ENCODE measurements at regions not wholly inside any gene's neighbourhood (a gene's known extent, or its start where the extent isn't known, plus 50 kb on each side); places are given as distances from the start of the nearest gene placed in this dataset.

DNA sequence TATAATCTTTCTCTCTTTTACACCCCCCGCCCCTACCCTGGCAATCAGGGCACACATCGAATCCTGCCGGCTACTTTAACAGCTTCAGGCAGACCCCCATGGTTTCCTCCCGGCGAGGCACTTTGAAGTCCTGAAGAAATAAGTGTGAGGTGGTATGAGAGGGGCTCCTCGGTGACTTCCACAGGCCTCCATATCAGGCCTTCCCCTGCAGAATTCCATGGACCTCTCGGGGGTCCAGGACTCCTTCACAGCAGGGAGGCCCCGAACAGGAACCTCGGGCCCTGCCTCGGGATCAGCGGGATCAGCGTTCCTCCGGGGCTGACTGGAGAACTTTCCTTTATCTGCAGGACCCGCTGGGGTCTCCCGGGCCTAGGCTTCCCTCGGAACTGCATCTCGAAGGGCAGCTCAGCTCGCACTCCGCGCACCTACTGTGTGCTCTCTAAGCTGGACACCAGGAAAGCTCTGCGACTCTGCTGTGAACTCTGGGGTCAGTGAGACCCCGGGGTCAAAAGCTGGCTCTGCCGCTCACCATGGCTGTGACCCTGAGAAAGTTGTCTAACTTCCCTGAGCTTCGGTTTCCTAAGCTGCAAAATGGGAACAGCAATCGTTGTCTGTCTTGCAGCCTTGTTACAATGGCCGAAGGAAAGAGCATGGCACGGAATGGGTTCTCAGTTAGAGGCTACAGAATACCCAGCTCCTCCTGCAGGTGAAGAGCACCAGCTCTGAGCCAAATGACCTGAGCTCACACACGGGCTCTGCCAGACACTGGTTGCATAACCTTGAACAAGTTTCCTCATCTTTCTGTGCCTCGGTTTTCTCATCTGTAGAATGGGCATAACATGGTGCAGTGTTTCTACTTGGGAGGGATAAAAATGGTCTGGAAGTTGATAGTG lies 97.4 kb upstream of the ID2 start:
- Histone ChIP-seq H3K4me1 (ENCODE audit: control insufficient read depth, insufficient read depth, low read length, poor library complexity, severe bottlenecking) (peaks cover 5% of the 10 kb centered on the region), H3K36me3 (ENCODE audit: control insufficient read depth, insufficient read depth, low read length) (no peaks in the 10 kb centered on the region), H3K27me3 (replicated peaks; ENCODE audit: control insufficient read depth, insufficient read depth, low read length, poor library complexity, severe bottlenecking) (no peaks in the 10 kb centered on the region), H3K4me3 (ENCODE audit: insufficient read depth, low read depth, low read length, poor library complexity, severe bottlenecking) (no peak overlapping the region), H3K9me3 (ENCODE audit: control insufficient read depth, low read length) (no peaks in the 10 kb centered on the region), H3K27ac (ENCODE audit: insufficient read depth, low read length, poor library complexity, severe bottlenecking) (no peak overlapping the region)
- DNase-seq: no peak

DNA sequence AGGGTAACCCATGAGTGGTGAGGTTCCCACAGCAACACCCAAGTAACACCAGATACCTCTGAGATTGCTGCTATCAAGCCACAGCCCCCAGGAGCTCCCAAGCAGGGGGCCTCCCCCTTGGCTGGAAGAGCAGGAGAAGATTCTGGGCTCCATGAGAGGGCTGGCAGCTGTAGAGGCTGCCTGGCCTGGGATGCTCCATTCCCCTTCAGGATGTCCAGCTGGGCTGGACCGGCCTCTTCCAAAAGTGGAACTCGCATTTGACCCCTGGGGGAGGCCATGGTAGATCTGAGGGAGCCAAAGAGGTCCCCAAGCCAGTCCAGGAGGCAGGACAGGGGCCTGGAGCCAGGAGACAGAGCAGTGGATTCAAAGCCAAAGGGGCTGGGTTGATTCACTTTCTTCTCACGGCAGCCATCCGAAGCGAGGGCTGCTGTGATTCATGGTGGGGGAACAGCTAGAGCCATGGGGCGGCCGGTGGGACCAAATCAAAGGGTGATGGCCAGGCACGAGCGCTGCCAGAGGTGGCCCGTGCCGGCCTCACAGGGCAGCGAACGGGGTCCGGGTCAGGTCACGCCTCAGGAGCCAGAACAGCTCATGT lies 95.3 kb upstream of the ID2 start:
- H3K4me3 ChIP-seq (ENCODE audit: insufficient read depth, low read depth, low read length, poor library complexity, severe bottlenecking): no peak overlapping the region
- no peaks in the 10 kb centered on the region for H3K36me3 ChIP-seq (ENCODE audit: control insufficient read depth, insufficient read depth, low read length)
- peaks cover 5% of the 10 kb centered on the region for H3K4me1 ChIP-seq (ENCODE audit: control insufficient read depth, insufficient read depth, low read length, poor library complexity, severe bottlenecking)
- no peak overlapping the region for H3K27ac ChIP-seq (ENCODE audit: insufficient read depth, low read length, poor library complexity, severe bottlenecking)
- no peaks in the 10 kb centered on the region for H3K27me3 ChIP-seq (replicated peaks; ENCODE audit: control insufficient read depth, insufficient read depth, low read length, poor library complexity, severe bottlenecking)
- no peaks in the 10 kb centered on the region for H3K9me3 ChIP-seq (ENCODE audit: control insufficient read depth, low read length)
- DNase-seq: no peak

DNA sequence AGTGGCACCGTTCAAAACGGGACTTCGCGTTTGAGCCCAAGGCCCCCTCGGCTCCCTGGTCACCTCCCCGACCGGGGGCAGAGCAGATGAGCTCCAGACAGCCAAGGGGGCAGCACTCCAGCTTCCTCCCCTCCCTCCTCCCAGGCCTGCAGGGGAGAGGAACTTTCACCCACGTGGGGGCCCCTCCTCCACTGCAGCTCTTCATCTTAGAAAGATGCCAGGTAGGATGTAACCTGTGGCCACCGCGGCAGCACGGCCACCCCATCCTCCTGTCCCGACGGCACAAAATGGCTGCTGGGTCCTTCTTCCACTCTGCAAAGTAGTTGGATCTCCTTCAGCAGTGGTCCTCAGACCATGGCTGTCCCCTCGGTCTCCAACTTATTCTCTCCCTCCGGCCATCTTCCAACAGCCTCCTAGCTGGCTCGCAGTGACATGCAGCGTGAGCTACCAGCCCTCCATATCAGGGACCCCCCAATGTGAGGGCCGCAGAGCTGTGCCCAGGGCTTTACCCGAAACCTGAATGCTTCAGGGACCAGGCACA lies 94.5 kb upstream of the ID2 start:
- H3K9me3 ChIP-seq (ENCODE audit: control insufficient read depth, low read length): no peaks in the 10 kb centered on the region
- H3K4me1 ChIP-seq (ENCODE audit: control insufficient read depth, insufficient read depth, low read length, poor library complexity, severe bottlenecking): peaks cover 5% of the 10 kb centered on the region
- H3K27me3 ChIP-seq (replicated peaks; ENCODE audit: control insufficient read depth, insufficient read depth, low read length, poor library complexity, severe bottlenecking): no peaks in the 10 kb centered on the region
- H3K27ac ChIP-seq (ENCODE audit: insufficient read depth, low read length, poor library complexity, severe bottlenecking): no peak overlapping the region
- DNase-seq: no peak
- no peaks in the 10 kb centered on the region for H3K36me3 ChIP-seq (ENCODE audit: control insufficient read depth, insufficient read depth, low read length)
- no peak overlapping the region for H3K4me3 ChIP-seq (ENCODE audit: insufficient read depth, low read depth, low read length, poor library complexity, severe bottlenecking)

DNA sequence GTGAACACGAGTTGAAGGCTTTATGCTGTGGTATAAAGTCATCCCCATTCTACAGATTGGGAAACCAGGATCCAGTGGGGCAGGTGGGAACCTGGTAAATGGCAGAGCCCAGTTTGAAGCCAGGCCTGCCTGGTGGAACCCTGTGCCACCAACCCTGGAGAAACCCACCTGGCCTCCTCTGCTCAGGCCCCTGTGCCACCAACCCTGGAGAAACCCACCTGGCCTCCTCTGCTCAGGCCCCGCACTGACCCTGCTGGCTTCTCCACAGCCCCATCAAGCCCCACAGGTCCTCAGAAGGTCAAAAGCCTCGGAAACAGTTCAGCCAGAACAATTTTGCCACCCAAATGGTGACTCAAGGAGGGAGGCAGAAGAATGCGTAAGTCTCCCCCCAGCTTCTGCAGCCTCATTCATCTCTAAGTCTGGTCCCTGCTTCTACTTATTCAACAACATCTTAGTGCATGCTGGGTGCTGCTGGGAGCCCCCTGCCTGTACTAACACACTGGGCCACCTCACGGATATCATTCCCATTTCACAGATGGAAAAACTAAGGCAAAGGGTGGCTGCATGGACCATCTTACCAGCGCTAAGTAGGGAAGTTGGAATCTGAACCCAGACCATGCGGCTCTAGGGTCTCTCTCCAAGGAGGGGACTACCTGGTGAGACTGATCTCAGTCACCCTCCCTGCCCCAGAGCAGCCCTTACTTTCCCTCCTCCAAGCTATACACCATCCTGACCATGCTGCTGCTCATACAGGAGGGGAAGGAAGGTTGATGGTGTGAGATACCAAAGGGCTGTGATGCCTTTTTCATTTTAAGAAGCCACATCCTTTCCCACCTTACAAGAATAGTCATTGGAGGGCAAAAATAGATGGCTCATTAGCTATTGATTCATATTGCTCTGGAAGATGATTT lies 93.7 kb upstream of the ID2 start:
- Histone ChIP-seq H3K27me3 (replicated peaks; ENCODE audit: control insufficient read depth, insufficient read depth, low read length, poor library complexity, severe bottlenecking) (no peaks in the 10 kb centered on the region), H3K36me3 (ENCODE audit: control insufficient read depth, insufficient read depth, low read length) (no peaks in the 10 kb centered on the region), H3K27ac (ENCODE audit: insufficient read depth, low read length, poor library complexity, severe bottlenecking) (no peak overlapping the region), H3K4me3 (ENCODE audit: insufficient read depth, low read depth, low read length, poor library complexity, severe bottlenecking) (no peak overlapping the region), H3K9me3 (ENCODE audit: control insufficient read depth, low read length) (no peaks in the 10 kb centered on the region), H3K4me1 (ENCODE audit: control insufficient read depth, insufficient read depth, low read length, poor library complexity, severe bottlenecking) (peaks cover 5% of the 10 kb centered on the region)
- DNase-seq: no peak

DNA sequence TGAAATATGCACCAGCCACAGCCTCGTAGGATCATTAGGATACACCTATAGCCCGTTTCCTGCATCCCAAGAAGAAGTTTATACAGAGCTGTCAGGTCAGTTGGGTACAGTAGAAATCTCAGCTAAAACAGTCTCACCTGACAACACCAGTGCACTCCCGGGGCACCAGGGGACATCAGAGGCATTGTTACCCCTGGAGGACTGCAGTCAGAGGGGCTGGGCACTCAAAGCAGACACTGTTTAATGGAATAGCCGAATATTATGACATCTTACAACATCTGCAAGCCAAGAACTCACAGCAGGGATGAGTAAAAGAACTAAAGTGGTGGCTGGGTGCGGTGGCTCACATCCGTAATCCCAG lies 93.0 kb upstream of the ID2 start:
- Histone ChIP-seq H3K27ac (ENCODE audit: insufficient read depth, low read length, poor library complexity, severe bottlenecking) (no peak overlapping the region), H3K9me3 (ENCODE audit: control insufficient read depth, low read length) (no peaks in the 10 kb centered on the region), H3K4me1 (ENCODE audit: control insufficient read depth, insufficient read depth, low read length, poor library complexity, severe bottlenecking) (peaks cover 5% of the 10 kb centered on the region), H3K27me3 (replicated peaks; ENCODE audit: control insufficient read depth, insufficient read depth, low read length, poor library complexity, severe bottlenecking) (no peaks in the 10 kb centered on the region), H3K4me3 (ENCODE audit: insufficient read depth, low read depth, low read length, poor library complexity, severe bottlenecking) (no peak overlapping the region), H3K36me3 (ENCODE audit: control insufficient read depth, insufficient read depth, low read length) (no peaks in the 10 kb centered on the region)
- no peak for DNase-seq

DNA sequence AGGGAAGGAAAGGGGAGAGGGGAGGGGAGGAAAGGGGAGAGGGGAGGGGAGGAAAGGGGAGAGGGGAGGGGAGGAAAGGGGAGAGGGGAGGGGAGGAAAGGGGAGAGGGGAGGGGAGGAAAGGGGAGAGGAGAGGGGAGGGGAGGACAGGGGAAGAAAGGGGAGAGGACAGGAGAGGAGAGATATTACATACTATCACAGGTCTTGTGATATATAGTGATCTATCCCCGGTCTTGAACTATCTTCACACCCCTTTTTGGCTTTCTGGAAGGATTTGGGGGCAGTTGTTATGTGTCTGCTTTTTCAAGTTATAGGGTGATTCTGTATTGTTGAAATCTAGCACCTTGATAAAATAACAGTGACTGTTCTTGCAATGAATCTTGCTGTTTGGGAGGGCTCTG lies 92.1 kb upstream of the ID2 start:
- no peaks in the 10 kb centered on the region for H3K36me3 ChIP-seq (ENCODE audit: control insufficient read depth, insufficient read depth, low read length)
- no peak for DNase-seq
- H3K4me1 ChIP-seq (ENCODE audit: control insufficient read depth, insufficient read depth, low read length, poor library complexity, severe bottlenecking): peaks cover 5% of the 10 kb centered on the region
- H3K9me3 ChIP-seq (ENCODE audit: control insufficient read depth, low read length): no peaks in the 10 kb centered on the region
- no peak overlapping the region for H3K4me3 ChIP-seq (ENCODE audit: insufficient read depth, low read depth, low read length, poor library complexity, severe bottlenecking)
- no peak overlapping the region for H3K27ac ChIP-seq (ENCODE audit: insufficient read depth, low read length, poor library complexity, severe bottlenecking)
- no peaks in the 10 kb centered on the region for H3K27me3 ChIP-seq (replicated peaks; ENCODE audit: control insufficient read depth, insufficient read depth, low read length, poor library complexity, severe bottlenecking)

DNA sequence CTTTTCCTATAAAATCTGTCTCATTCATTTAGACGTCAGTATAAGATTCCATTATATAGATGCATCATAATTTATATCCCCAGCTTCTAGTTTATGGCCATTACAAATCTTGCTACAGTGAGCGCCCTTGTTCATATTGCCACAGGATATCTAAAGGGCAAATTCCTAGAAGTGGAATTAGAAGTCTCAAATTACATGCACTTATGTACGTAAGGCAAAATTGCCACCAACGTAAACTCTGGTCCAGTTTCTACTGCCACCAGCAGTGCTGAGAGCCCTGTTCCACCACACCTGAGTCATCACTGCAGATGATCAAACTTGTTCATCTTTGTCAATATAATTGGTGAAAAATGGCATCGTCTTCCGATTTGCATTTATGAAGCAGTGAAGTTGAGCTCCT lies 90.9 kb upstream of the ID2 start:
- H3K27ac ChIP-seq (ENCODE audit: insufficient read depth, low read length, poor library complexity, severe bottlenecking): no peak overlapping the region
- no peak for DNase-seq
- H3K9me3 ChIP-seq (ENCODE audit: control insufficient read depth, low read length): no peaks in the 10 kb centered on the region
- H3K36me3 ChIP-seq (ENCODE audit: control insufficient read depth, insufficient read depth, low read length): no peaks in the 10 kb centered on the region
- no peaks in the 10 kb centered on the region for H3K27me3 ChIP-seq (replicated peaks; ENCODE audit: control insufficient read depth, insufficient read depth, low read length, poor library complexity, severe bottlenecking)
- no peak overlapping the region for H3K4me3 ChIP-seq (ENCODE audit: insufficient read depth, low read depth, low read length, poor library complexity, severe bottlenecking)
- peaks cover under 1% of the 10 kb centered on the region for H3K4me1 ChIP-seq (ENCODE audit: control insufficient read depth, insufficient read depth, low read length, poor library complexity, severe bottlenecking)

DNA sequence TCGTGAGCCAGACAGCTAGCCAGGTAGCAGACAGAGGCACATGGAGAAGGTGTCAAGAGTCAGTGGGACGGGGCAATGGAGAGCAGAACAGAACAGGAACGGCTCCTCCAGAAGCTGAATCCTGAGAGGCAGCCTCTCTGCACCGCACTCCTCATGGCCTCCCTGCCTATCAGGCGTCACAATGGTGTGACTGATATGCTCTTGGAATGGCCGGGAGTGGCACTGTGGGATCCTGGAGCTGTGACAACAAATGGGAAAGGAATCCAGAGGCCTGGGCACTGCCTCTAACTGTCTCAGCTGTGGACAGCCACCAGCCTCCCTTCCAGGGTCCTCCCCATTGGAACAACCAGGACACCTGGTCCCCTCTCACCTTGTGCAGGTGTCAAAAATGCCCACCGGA lies 89.1 kb upstream of the ID2 start:
- Histone ChIP-seq H3K4me1 (ENCODE audit: control insufficient read depth, insufficient read depth, low read length, poor library complexity, severe bottlenecking) (no peaks in the 10 kb centered on the region), H3K27ac (ENCODE audit: insufficient read depth, low read length, poor library complexity, severe bottlenecking) (no peak overlapping the region), H3K27me3 (replicated peaks; ENCODE audit: control insufficient read depth, insufficient read depth, low read length, poor library complexity, severe bottlenecking) (no peaks in the 10 kb centered on the region), H3K36me3 (ENCODE audit: control insufficient read depth, insufficient read depth, low read length) (no peaks in the 10 kb centered on the region), H3K4me3 (ENCODE audit: insufficient read depth, low read depth, low read length, poor library complexity, severe bottlenecking) (no peak overlapping the region), H3K9me3 (ENCODE audit: control insufficient read depth, low read length) (no peaks in the 10 kb centered on the region)
- no peak for DNase-seq

DNA sequence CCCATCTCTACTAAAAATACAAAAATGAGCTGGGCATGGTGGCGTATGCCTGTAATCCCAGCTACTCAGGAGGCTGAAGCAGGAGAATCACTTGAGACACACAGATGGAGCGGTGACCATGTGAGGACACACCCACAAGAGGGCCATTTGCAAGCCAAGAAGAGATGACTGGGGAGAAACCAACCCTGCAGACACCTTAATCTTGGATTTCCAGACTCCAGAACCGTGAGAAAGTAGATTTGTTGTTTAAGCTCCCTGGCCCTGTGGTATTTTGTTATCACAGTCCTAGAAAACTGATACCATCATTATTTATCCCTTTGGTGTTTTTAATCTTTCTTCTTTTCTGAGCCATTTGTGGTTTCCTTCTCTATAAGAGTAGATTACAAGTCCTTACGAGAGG lies 88.6 kb upstream of the ID2 start:
- DNase-seq: no peak
- H3K27ac ChIP-seq (ENCODE audit: insufficient read depth, low read length, poor library complexity, severe bottlenecking): no peak overlapping the region
- H3K36me3 ChIP-seq (ENCODE audit: control insufficient read depth, insufficient read depth, low read length): no peaks in the 10 kb centered on the region
- no peaks in the 10 kb centered on the region for H3K4me1 ChIP-seq (ENCODE audit: control insufficient read depth, insufficient read depth, low read length, poor library complexity, severe bottlenecking)
- H3K27me3 ChIP-seq (replicated peaks; ENCODE audit: control insufficient read depth, insufficient read depth, low read length, poor library complexity, severe bottlenecking): no peaks in the 10 kb centered on the region
- H3K4me3 ChIP-seq (ENCODE audit: insufficient read depth, low read depth, low read length, poor library complexity, severe bottlenecking): no peak overlapping the region
- no peaks in the 10 kb centered on the region for H3K9me3 ChIP-seq (ENCODE audit: control insufficient read depth, low read length)

Data from effector memory CD4-positive, alpha-beta T cell (primary cell).